Peyer's patch (tissue), 4 donors: ENCODE measurements at regions not wholly inside any gene's neighbourhood (a gene's known extent, or its start where the extent isn't known, plus 50 kb on each side); places are given as distances from the start of the nearest gene placed in this dataset.

Experiments
- POLR2A ChIP-seq, 2 donors: fragments of 450-650 bp; IDR thresholded peaks; one replicate each; pipeline ENCODE4 v1.5.1; 2017; ENCODE audit warnings: antibody characterized with exemption in 2 of 2, mild to moderate bottlenecking in 2 of 2, moderate library complexity in 2 of 2
- TF ChIP-seq, protein P1 (sequence below), 6 experiments: fragments of 450-650 bp in 4 of 6; fragments of 200-600 bp in 2 of 6; sonication (generic) in 1 of 6; IDR thresholded peaks; one replicate each; pipeline ENCODE4 v1.5.1; 2017 to 2019; ENCODE audit warnings: antibody characterized with exemption in 6 of 6, mild to moderate bottlenecking in 3 of 6, moderate library complexity in 1 of 6

DNA sequence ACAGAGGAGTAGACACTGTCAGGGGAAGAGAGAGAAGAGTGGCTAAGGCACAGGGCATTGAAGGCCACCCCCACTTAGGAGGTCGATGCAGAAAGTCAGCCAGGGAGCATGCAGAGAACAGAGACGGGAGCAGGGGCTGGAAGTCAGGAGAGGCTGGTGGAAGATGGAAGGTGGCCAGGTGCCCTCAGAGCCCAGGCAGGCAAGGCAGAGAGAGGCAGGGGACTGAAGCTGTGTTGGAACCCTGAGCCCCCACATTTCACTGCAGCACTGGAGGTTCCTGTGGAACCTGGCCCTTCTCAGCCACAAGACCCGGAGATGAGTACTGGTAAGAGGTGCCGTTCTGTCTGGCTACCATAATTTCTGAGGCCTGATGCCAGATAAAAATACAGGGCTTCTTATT, 238.3 kb upstream of the NCAM1 start:
- no peak for TF ChIP-seq POLR2A (IDR thresholded peaks at IDR 0.05)
- TF ChIP-seq, protein P1, sequence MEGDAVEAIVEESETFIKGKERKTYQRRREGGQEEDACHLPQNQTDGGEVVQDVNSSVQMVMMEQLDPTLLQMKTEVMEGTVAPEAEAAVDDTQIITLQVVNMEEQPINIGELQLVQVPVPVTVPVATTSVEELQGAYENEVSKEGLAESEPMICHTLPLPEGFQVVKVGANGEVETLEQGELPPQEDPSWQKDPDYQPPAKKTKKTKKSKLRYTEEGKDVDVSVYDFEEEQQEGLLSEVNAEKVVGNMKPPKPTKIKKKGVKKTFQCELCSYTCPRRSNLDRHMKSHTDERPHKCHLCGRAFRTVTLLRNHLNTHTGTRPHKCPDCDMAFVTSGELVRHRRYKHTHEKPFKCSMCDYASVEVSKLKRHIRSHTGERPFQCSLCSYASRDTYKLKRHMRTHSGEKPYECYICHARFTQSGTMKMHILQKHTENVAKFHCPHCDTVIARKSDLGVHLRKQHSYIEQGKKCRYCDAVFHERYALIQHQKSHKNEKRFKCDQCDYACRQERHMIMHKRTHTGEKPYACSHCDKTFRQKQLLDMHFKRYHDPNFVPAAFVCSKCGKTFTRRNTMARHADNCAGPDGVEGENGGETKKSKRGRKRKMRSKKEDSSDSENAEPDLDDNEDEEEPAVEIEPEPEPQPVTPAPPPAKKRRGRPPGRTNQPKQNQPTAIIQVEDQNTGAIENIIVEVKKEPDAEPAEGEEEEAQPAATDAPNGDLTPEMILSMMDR (IDR thresholded peaks at IDR 0.05): no peak
